ENCODE measurements at regions not wholly inside any gene's neighbourhood (a gene's known extent, or its start where the extent isn't known, plus 50 kb on each side); places are given as distances from the start of the nearest gene placed in this dataset.
A peak's percentile ranks its signal among the peaks of the same experiment; 100 is the strongest.

GRCh38 chr3:66592016-66592761 lies 91.4 kb upstream of the LRIG1 start:
- no peak overlapping the region for H2BK5ac ChIP-seq (ENCODE audit: low read depth, low read length)
- H3K4me2 ChIP-seq (ENCODE audit: insufficient read depth in 1 of 2, low read depth in 2 of 2, low read length in 2 of 2) = peak overlapping the region; percentile 19 to 33
- H2BK15ac ChIP-seq (ENCODE audit: low read length) = no peak overlapping the region
- FAIRE-seq (peak; percentile 63), DNase-seq (ENCODE audit: low read depth in 1 of 2, low spot score in 2 of 2) (no peak)
- H3K18ac ChIP-seq (ENCODE audit: extremely low read depth, low read length) = 0 out of 2 replicates have a peak overlapping the region, but pooled peaks have one; percentile 38
- peak overlapping the region; percentile 20 for H3K14ac ChIP-seq (ENCODE audit: insufficient read length)
- no peaks in the 10 kb centered on the region for H3K9me3 ChIP-seq (ENCODE audit: insufficient read depth in 2 of 2, low read depth in 1 of 2, low read length in 1 of 2)
- no peak overlapping the region for H2AK5ac ChIP-seq (ENCODE audit: low read depth, low read length)
- H3K23me2 ChIP-seq (ENCODE audit: low read depth, low read length) = 0 out of 2 replicates have a peak, but pooled peaks cover 2% of the 10 kb centered on the region
- 0 out of 2 replicates have a peak overlapping the region, but pooled peaks have one; percentile 50 for H2BK12ac ChIP-seq (ENCODE audit: low read depth, low read length)
- 0 out of 2 replicates have a peak overlapping the region, but pooled peaks have one; percentile 86 for H2BK20ac ChIP-seq (ENCODE audit: low read length)
- ChIA-PET POLR2A (ENCODE audit: partially characterized antibody) (interaction anchor here (0.6 to 1.2 kb wide), 2 partner anchors 14 to 178 kb away, joined by 3 read pairs; no protein-coding TSS in a partner anchor), CTCF (ENCODE audit: partially characterized antibody) (interaction anchor here (0.6 to 1.5 kb wide), 3 partner anchors 12 to 185 kb away, joined by 3 to 4 read pairs (median 3); no protein-coding TSS in a partner anchor)
- no peak overlapping the region for H3K23ac ChIP-seq (ENCODE audit: insufficient read length)
- H4K20me1 ChIP-seq (replicated peaks in 1 of 2; ENCODE audit: control insufficient read depth in 1 of 2, insufficient read depth in 2 of 2, low read length in 2 of 2) = no peaks in the 10 kb centered on the region
- no peak overlapping the region for H3K4ac ChIP-seq (replicated peaks; ENCODE audit: insufficient read length, low read depth, low read length)
- no peak for TF ChIP-seq BACH1 (IDR thresholded peaks at IDR 0.05; ENCODE audit: low read length)
- TF ChIP-seq JUND (IDR thresholded peaks at IDR 0.05; ENCODE audit: low read length) = no peak
- no peak for TF ChIP-seq MAX (IDR thresholded peaks at IDR 0.05)
- TF ChIP-seq, protein P1, sequence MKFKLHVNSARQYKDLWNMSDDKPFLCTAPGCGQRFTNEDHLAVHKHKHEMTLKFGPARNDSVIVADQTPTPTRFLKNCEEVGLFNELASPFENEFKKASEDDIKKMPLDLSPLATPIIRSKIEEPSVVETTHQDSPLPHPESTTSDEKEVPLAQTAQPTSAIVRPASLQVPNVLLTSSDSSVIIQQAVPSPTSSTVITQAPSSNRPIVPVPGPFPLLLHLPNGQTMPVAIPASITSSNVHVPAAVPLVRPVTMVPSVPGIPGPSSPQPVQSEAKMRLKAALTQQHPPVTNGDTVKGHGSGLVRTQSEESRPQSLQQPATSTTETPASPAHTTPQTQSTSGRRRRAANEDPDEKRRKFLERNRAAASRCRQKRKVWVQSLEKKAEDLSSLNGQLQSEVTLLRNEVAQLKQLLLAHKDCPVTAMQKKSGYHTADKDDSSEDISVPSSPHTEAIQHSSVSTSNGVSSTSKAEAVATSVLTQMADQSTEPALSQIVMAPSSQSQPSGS (IDR thresholded peaks at IDR 0.05; ENCODE audit: low read length) = no peak
- no peak for TF ChIP-seq EP300 (IDR thresholded peaks at IDR 0.05; ENCODE audit: borderline replicate concordance in 1 of 2, low read depth in 2 of 2, low read length in 2 of 2)
- 0 out of 2 replicates have a peak, but pooled peaks have one; percentile 13 for TF ChIP-seq POU5F1 (IDR thresholded peaks at IDR 0.05; ENCODE audit: low read depth, low read length)
- H4K91ac ChIP-seq (replicated peaks; ENCODE audit: insufficient read length, low read length) = peak overlapping the region; percentile 31
- no peaks in the 10 kb centered on the region for H3K27me3 ChIP-seq (replicated peaks in 1 of 4; ENCODE audit: control insufficient read depth in 3 of 4, extremely low read depth in 1 of 4, insufficient read depth in 3 of 4, low read length in 3 of 4)
- peak overlapping the region; percentile 84 for H2BK120ac ChIP-seq (replicated peaks; ENCODE audit: low read depth, low read length)
- H2AFZ ChIP-seq (ENCODE audit: low read length) = 0 out of 2 replicates have a peak overlapping the region, but pooled peaks have one; percentile 7
- H3K79me1 ChIP-seq (ENCODE audit: low read depth, low read length) = no peaks in the 10 kb centered on the region
- no peak overlapping the region for H4K5ac ChIP-seq (ENCODE audit: insufficient read length, low read depth, low read length)
- no peak overlapping the region for H4K8ac ChIP-seq (ENCODE audit: extremely low read depth, insufficient read depth, low read length)
- H3K9ac ChIP-seq (replicated peaks in 1 of 4; ENCODE audit: extremely low read depth in 1 of 4, low read depth in 3 of 4, low read length in 3 of 4) = no peak overlapping the region
- H3K79me2 ChIP-seq (ENCODE audit: control insufficient read depth in 1 of 2, insufficient read depth in 2 of 2, low read length in 2 of 2) = no peaks in the 10 kb centered on the region
- peak overlapping the region in 2 of 4 experiments; percentile 7 to 12; a peak in 1 of 8 replicates for H3K4me3 ChIP-seq (ENCODE audit: extremely low read depth in 1 of 4, insufficient read depth in 2 of 4, low read depth in 3 of 4, low read length in 4 of 4)
- H3K36me3 ChIP-seq (ENCODE audit: control insufficient read depth in 2 of 4, insufficient read depth in 4 of 4, low read length in 3 of 4) = no peaks in the 10 kb centered on the region
- H3K56ac ChIP-seq (replicated peaks; ENCODE audit: insufficient read length, low read depth, low read length) = no peak overlapping the region
- peaks cover 0 to 12% (median 6%) of the 10 kb centered on the region in 4 experiments; a peak in 5 of 7 replicates for H3K4me1 ChIP-seq (replicated peaks in 1 of 4; ENCODE audit: control insufficient read depth in 3 of 4, insufficient read depth in 4 of 4, low read length in 3 of 4)
- WGBS, 2 experiments (ENCODE audit: extremely low coverage in 1 of 2, insufficient coverage in 1 of 2, insufficient read length in 1 of 2, insufficient replicate concordance in 2 of 2, low coverage in 1 of 2, low lambda C conversion rate in 2 of 2, missing lambda C conversion rate in 1 of 2) = 64% methylated on average over 5 of the region's 6 CpGs; no CpG with 5 or more reads in 1 of the 2 experiments
- no peak overlapping the region for H3K27ac ChIP-seq (ENCODE audit: low read depth, low read length)

Measured in H1 (cell line).